Lung (tissue), 11 donors: ENCODE measurements at regions not wholly inside any gene's neighbourhood (a gene's known extent, or its start where the extent isn't known, plus 50 kb on each side); places are given as distances from the start of the nearest gene placed in this dataset.
"Not testable (repeated sequence)": the region's sequence is repeated elsewhere in the genome, so short reads cannot be mapped to it uniquely, and the experiment has no call there.

Experiments used
- ATAC-seq: fragments of 200-7000 bp; cut with Tn5 transposase; one replicate; pipeline ENCODE4 v1.9.1; 2020; ENCODE audit warnings: moderate number of reproducible peaks; ENCODE audit not compliant: insufficient read depth, low FRiP score
- DNase-seq, 3 donors: peaks; one replicate each; pipeline ENCODE4 v3.0.0-alpha.2; 2013 to 2017
- H3K27ac ChIP-seq, 2 donors: one replicate each; pipeline ENCODE4 v1.5.1; 2013; ENCODE audit warnings: mild to moderate bottlenecking in 2 of 2, moderate library complexity in 2 of 2, control low read depth in 1 of 2, inconsistent platforms in 1 of 2, low read depth in 1 of 2, low read length in 1 of 2
- H3K27me3 ChIP-seq, 3 donors: one replicate each; pipeline ENCODE4 v1.5.1; 2013; ENCODE audit warnings: low read length in 2 of 3; ENCODE audit not compliant: control insufficient read depth in 3 of 3, insufficient read depth in 3 of 3
- H3K36me3 ChIP-seq, 4 donors: one replicate each; pipeline ENCODE4 v1.5.1; 2013; ENCODE audit warnings: low read length in 4 of 4, mild to moderate bottlenecking in 1 of 4, moderate library complexity in 1 of 4; ENCODE audit not compliant: control insufficient read depth in 4 of 4, insufficient read depth in 4 of 4
- H3K4me1 ChIP-seq, 5 donors: one replicate each; pipeline ENCODE4 v1.5.1; 2013; ENCODE audit warnings: low read length in 5 of 5, mild to moderate bottlenecking in 2 of 5, moderate library complexity in 1 of 5; ENCODE audit not compliant: control insufficient read depth in 5 of 5, insufficient read depth in 5 of 5
- H3K4me3 ChIP-seq: one replicate; pipeline ENCODE4 v1.5.1; 2013; ENCODE audit warnings: mild to moderate bottlenecking, control low read depth, moderate library complexity
- H3K9ac ChIP-seq, 2 donors: one replicate each; pipeline ENCODE4 v1.5.1; 2013; ENCODE audit warnings: low read length in 2 of 2, control low read depth in 1 of 2; ENCODE audit not compliant: insufficient read depth in 1 of 2
- H3K9me3 ChIP-seq, 4 donors: one replicate each; pipeline ENCODE4 v1.5.1; 2013; ENCODE audit warnings: low read length in 3 of 4, mild to moderate bottlenecking in 1 of 4, moderate library complexity in 1 of 4; ENCODE audit not compliant: control insufficient read depth in 4 of 4, insufficient read depth in 3 of 4
- WGBS, 2 donors: extraction: QIAGEN DNeasy Blood & Tissue Kit; methylation state at CpG; one replicate each; pipeline ENCODE4 v1.1.7; 2013; 5-methylcytosine and 5-hydroxymethylcytosine counted together
- TF ChIP-seq, protein P1 (sequence below): IDR thresholded peaks from 2 replicates; pipeline ENCODE4 v1.5.1; 2012; ENCODE audit warnings: mild to moderate bottlenecking; ENCODE audit errors: control extremely low read depth, extremely low read depth
- donor health status: control.
- donor health status: control.
- donor health status: Bipolar disorder and iron deficiency.
- donor health status: healthy.
- donor health status: DM: yes; HTN: yes; CAD: no.

GRCh38 chr11:100593291-100593690 is 93.8 kb upstream of the ARHGAP42 start:
- H3K27ac ChIP-seq, result no peak overlapping the region
- TF ChIP-seq, protein P1, sequence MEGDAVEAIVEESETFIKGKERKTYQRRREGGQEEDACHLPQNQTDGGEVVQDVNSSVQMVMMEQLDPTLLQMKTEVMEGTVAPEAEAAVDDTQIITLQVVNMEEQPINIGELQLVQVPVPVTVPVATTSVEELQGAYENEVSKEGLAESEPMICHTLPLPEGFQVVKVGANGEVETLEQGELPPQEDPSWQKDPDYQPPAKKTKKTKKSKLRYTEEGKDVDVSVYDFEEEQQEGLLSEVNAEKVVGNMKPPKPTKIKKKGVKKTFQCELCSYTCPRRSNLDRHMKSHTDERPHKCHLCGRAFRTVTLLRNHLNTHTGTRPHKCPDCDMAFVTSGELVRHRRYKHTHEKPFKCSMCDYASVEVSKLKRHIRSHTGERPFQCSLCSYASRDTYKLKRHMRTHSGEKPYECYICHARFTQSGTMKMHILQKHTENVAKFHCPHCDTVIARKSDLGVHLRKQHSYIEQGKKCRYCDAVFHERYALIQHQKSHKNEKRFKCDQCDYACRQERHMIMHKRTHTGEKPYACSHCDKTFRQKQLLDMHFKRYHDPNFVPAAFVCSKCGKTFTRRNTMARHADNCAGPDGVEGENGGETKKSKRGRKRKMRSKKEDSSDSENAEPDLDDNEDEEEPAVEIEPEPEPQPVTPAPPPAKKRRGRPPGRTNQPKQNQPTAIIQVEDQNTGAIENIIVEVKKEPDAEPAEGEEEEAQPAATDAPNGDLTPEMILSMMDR, result no peak
- no peaks in the 10 kb centered on the region for H3K9me3 ChIP-seq
- H3K9ac ChIP-seq, result no peak overlapping the region
- DNase-seq (peak in 1 of 3 donors; percentile 89), ATAC-seq (no peak)
- WGBS, 2 donors, result 84 to 87% methylated on average over 2 of the region's 2 CpGs
- H3K4me3 ChIP-seq, result no peak overlapping the region
- no peaks in the 10 kb centered on the region for H3K36me3 ChIP-seq
- no peaks in the 10 kb centered on the region for H3K27me3 ChIP-seq
- peaks cover 0 to 17% (median 0%) of the 10 kb centered on the region in 5 donors for H3K4me1 ChIP-seq

- H3K4me3 ChIP-seq, result no peak overlapping the region
- H3K36me3 ChIP-seq, result no peaks in the 10 kb centered on the region
- no peak overlapping the region for H3K27ac ChIP-seq
- no peak overlapping the region for H3K9ac ChIP-seq
- 48 to 63% methylated on average over 3 of the region's 3 CpGs for WGBS, 2 donors
- TF ChIP-seq, protein P1, result no peak
- DNase-seq, result no peak
- no peak for ATAC-seq
- H3K9me3 ChIP-seq, result no peaks in the 10 kb centered on the region
- H3K4me1 ChIP-seq, result peaks cover 0 to 17% (median 0%) of the 10 kb centered on the region in 5 donors
- no peaks in the 10 kb centered on the region for H3K27me3 ChIP-seq
These were observed 92.8 kb upstream of the ARHGAP42 start for GRCh38 chr11:100594320-100594719.

DNA sequence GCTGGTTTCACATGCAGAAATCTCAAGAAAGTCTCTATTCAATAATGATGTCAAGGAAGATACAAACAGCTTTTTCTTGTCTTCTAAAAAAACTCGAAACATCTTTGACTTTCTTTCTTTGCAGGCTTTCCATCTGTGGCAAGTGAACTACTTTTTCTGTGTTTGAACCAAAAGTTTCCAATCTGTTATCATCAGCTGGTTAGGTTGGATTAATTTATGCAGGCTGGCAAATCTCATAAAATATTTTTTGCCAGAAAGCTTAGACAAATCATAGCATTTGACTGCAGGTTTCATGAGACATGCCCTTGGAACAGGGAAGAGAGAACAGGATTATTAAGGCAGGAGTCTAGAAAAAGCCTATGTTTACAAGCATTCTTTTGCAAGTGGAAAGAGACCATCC is 86.1 kb upstream of the ARHGAP42 start:
- H3K9ac ChIP-seq, result no peak overlapping the region
- no peaks in the 10 kb centered on the region for H3K36me3 ChIP-seq
- H3K9me3 ChIP-seq, result peaks cover 0 to 2% (median 1%) of the 10 kb centered on the region in 4 donors
- WGBS, 2 donors, result 75 to 82% methylated on average over 1 of the region's 1 CpG
- TF ChIP-seq, protein P1, result no peak
- no peaks in the 10 kb centered on the region for H3K27me3 ChIP-seq
- H3K4me1 ChIP-seq, result peaks cover 0 to 13% (median 0%) of the 10 kb centered on the region in 5 donors
- no peak overlapping the region for H3K4me3 ChIP-seq
- DNase-seq (no peak), ATAC-seq (no peak)
- no peak overlapping the region for H3K27ac ChIP-seq

GRCh38 chr11:100602716-100603115 is 84.4 kb upstream of the ARHGAP42 start:
- H3K27ac ChIP-seq, result no peak overlapping the region
- H3K36me3 ChIP-seq, result no peaks in the 10 kb centered on the region
- ATAC-seq, result no peak
- H3K4me1 ChIP-seq, result peaks cover 0 to 13% (median 0%) of the 10 kb centered on the region in 5 donors
- peaks cover 0 to 2% (median 1%) of the 10 kb centered on the region in 4 donors for H3K9me3 ChIP-seq
- DNase-seq, result no peak
- TF ChIP-seq, protein P1, result no peak
- no peak overlapping the region for H3K9ac ChIP-seq
- no peak overlapping the region for H3K4me3 ChIP-seq
- no peaks in the 10 kb centered on the region for H3K27me3 ChIP-seq

DNA sequence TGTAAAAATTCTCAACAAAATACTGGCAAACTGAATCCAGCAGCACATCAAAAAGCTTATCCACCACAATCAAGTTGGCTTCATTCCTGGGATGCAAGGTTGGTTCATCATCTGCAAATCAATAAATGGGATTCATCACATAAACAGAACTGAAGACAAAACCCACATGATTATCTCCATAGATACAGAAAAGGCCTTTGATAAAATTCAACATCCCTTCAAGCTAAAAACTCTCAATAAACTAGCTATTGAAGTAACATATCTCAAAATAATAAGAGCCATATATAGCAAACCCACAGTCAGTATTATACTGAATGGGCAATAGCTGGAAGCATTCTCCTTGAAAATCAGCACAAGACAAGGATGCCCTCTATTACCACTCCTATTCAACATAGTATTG is 79.3 kb upstream of the ARHGAP42 start:
- not testable (repeated sequence) for H3K27me3 ChIP-seq, H3K4me1 ChIP-seq, H3K9me3 ChIP-seq, H3K27ac ChIP-seq, H3K9ac ChIP-seq, ATAC-seq, H3K36me3 ChIP-seq, DNase-seq, H3K4me3 ChIP-seq
